ENCODE measurements at regions not wholly inside any gene's neighbourhood (a gene's known extent, or its start where the extent isn't known, plus 50 kb on each side); places are given as distances from the start of the nearest gene placed in this dataset.

DNA sequence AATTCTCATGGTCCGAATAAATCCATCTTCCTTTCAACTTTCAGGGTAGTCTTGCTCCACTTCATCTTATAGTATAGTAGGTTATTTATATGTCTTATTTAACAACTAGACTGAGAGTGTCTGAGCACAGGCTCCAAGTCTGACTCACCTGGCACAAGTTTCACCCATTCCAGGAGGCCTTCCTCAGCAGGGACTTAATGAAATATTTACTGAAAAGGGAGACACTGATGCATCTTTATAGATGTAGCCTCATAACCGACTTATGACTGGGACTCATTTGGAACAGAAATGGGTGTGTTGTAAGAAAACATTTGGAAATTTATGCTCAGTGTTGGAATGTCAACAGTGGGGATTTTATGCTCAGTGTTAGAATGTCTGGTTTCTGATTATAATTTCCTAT, 59.9 kb downstream of the CH25H start:
- TF ChIP-seq, protein P1, sequence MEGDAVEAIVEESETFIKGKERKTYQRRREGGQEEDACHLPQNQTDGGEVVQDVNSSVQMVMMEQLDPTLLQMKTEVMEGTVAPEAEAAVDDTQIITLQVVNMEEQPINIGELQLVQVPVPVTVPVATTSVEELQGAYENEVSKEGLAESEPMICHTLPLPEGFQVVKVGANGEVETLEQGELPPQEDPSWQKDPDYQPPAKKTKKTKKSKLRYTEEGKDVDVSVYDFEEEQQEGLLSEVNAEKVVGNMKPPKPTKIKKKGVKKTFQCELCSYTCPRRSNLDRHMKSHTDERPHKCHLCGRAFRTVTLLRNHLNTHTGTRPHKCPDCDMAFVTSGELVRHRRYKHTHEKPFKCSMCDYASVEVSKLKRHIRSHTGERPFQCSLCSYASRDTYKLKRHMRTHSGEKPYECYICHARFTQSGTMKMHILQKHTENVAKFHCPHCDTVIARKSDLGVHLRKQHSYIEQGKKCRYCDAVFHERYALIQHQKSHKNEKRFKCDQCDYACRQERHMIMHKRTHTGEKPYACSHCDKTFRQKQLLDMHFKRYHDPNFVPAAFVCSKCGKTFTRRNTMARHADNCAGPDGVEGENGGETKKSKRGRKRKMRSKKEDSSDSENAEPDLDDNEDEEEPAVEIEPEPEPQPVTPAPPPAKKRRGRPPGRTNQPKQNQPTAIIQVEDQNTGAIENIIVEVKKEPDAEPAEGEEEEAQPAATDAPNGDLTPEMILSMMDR (IDR thresholded peaks at IDR 0.05), result no peak
- TF ChIP-seq POLR2AphosphoS5 (IDR thresholded peaks at IDR 0.05), result no peak
